Bronchial epithelial cell (primary cell): ENCODE measurements at regions not wholly inside any gene's neighbourhood (a gene's known extent, or its start where the extent isn't known, plus 50 kb on each side); places are given as distances from the start of the nearest gene placed in this dataset.
A peak's percentile ranks its signal among the peaks of the same experiment; 100 is the strongest.
"Not testable (repeated sequence)": the region's sequence is repeated elsewhere in the genome, so short reads cannot be mapped to it uniquely, and the experiment has no call there.

Experiments
- DNase-seq: peaks from one replicate; pipeline ENCODE4 v3.0.0-alpha.2; 2010; ENCODE audit warnings: low read depth
- FAIRE-seq: peaks from 2 replicates; lab custom pipeline; 2011; peaks lifted over from hg19 to GRCh38; lab: Jason Lieb, UNC
- H3K27me3 ChIP-seq: 2 replicates; pipeline ENCODE4 v1.5.1; 2011; ENCODE audit warnings: low read length; ENCODE audit not compliant: control insufficient read depth, insufficient read depth
- H3K36me3 ChIP-seq: 2 replicates; pipeline ENCODE4 v1.5.1; 2011; ENCODE audit warnings: low read length; ENCODE audit not compliant: control insufficient read depth, insufficient read depth
- H3K4me3 ChIP-seq: 2 replicates; pipeline ENCODE4 v1.5.1; 2011; ENCODE audit warnings: mild to moderate bottlenecking, low read depth, low read length, control low read depth
- TF ChIP-seq, protein P1 (sequence below): IDR thresholded peaks from 2 replicates; pipeline ENCODE4 v1.5.1; 2011; ENCODE audit warnings: mild to moderate bottlenecking, moderate library complexity, low read length, control low read depth, inconsistent platforms; ENCODE audit not compliant: insufficient read depth, severe bottlenecking

- Histone ChIP-seq H3K27me3 (no peaks in the 10 kb centered on the region), H3K4me3 (no peak overlapping the region), H3K36me3 (no peaks in the 10 kb centered on the region)
- FAIRE-seq (peak; percentile 23), DNase-seq (no peak)
- TF ChIP-seq, protein P1, sequence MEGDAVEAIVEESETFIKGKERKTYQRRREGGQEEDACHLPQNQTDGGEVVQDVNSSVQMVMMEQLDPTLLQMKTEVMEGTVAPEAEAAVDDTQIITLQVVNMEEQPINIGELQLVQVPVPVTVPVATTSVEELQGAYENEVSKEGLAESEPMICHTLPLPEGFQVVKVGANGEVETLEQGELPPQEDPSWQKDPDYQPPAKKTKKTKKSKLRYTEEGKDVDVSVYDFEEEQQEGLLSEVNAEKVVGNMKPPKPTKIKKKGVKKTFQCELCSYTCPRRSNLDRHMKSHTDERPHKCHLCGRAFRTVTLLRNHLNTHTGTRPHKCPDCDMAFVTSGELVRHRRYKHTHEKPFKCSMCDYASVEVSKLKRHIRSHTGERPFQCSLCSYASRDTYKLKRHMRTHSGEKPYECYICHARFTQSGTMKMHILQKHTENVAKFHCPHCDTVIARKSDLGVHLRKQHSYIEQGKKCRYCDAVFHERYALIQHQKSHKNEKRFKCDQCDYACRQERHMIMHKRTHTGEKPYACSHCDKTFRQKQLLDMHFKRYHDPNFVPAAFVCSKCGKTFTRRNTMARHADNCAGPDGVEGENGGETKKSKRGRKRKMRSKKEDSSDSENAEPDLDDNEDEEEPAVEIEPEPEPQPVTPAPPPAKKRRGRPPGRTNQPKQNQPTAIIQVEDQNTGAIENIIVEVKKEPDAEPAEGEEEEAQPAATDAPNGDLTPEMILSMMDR = no peak
Measured at GRCh38 chr4:164648849-164649212, 105.1 kb upstream of the SMIM31 start.

DNA sequence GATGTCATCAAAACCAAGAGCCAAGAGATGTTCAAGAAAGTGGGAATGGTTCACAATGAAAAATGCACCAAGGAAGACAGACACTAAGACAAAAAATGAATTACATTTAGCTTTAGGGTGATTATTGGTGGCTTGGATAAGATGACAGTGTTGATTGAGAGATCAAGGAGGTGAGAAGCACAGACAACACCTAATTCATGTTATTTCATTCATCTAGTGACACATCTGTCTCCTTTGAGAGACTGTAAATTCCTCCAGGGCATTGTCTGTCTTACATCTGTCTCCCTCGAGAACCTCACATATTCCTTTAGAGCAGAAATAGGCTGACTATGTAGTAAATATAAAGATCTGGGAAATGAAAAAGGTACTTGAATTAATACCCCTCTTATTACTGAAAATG, 94.2 kb upstream of the SMIM31 start:
- Histone ChIP-seq H3K27me3 (no peaks in the 10 kb centered on the region), H3K4me3 (no peak overlapping the region), H3K36me3 (no peaks in the 10 kb centered on the region)
- DNase-seq (no peak), FAIRE-seq (no peak)
- TF ChIP-seq, protein P1 = no peak

- not testable (repeated sequence) for FAIRE-seq, H3K27me3 ChIP-seq, H3K36me3 ChIP-seq, DNase-seq, H3K4me3 ChIP-seq
Measured at GRCh38 chr4:164676152-164676551, 77.8 kb upstream of the SMIM31 start.

DNA sequence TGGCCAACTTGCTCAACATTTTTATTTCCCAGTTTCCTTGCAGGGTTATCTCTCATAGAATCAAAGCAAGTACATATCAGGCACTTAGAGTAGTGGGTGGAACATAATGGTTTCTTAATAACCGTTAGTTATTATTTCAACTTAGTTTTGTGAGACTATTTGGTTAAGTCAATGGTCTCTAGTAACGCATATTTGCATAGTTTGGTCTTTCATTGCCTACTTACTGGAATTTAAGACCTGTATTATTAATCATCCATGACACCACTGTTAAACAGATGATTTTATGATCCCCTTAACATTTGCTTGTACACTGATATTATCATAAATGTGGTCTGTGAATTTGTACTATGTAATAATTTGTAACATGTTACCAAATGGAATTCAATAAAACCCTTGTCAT, 70.9 kb upstream of the SMIM31 start:
- no peak for DNase-seq
- TF ChIP-seq, protein P1 = no peak
- H3K4me3 ChIP-seq = no peak overlapping the region
- H3K27me3 ChIP-seq = no peaks in the 10 kb centered on the region
- no peak for FAIRE-seq
- H3K36me3 ChIP-seq = no peaks in the 10 kb centered on the region

DNA sequence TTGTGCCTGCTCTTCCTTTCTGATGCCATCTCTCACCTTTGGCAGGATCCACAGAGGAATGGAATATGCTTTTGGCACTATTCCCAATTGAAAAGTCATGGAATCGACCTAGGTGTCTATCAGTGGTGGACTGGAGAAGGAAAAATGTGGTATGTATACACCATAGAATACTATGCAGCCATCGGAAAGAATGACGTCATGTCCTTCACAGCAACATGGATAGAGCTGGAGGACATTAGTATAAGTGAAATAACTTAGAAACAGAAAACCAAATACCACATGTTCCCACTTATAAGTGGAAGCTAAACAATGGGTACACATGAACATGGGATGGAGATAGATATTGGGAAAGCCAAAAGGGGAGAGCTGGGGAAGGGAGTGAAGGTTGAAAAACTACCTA, 58.3 kb upstream of the SMIM31 start:
- no peak for FAIRE-seq
- no peaks in the 10 kb centered on the region for H3K36me3 ChIP-seq
- TF ChIP-seq, protein P1 = no peak
- DNase-seq = no peak
- H3K4me3 ChIP-seq = no peak overlapping the region
- no peaks in the 10 kb centered on the region for H3K27me3 ChIP-seq

GRCh38 chr4:164700471-164700870, 53.5 kb upstream of the SMIM31 start:
- DNase-seq (peak; percentile 7), FAIRE-seq (peak; percentile 43)
- TF ChIP-seq, protein P1 = peak; percentile 33
- no peaks in the 10 kb centered on the region for H3K36me3 ChIP-seq
- H3K4me3 ChIP-seq = no peak overlapping the region
- H3K27me3 ChIP-seq = no peaks in the 10 kb centered on the region
